Heart right ventricle (tissue), 16 donors: ENCODE measurements at regions not wholly inside any gene's neighbourhood (a gene's known extent, or its start where the extent isn't known, plus 50 kb on each side); places are given as distances from the start of the nearest gene placed in this dataset.

Source experiments
- ATAC-seq, 8 donors: fragments of 200-7000 bp; cut with Tn5 transposase; one replicate each; pipeline ENCODE4 v1.9.1; 2020; ENCODE audit warnings: mild to moderate bottlenecking in 8 of 8, moderate library complexity in 8 of 8, moderate number of reproducible peaks in 1 of 8
- DNase-seq, 2 donors: peaks; one replicate each; pipeline ENCODE4 v3.0.0-alpha.2; 2020
- H3K27ac ChIP-seq, 10 donors: fragments of 200-600 bp; sonication (generic) in 2 of 10; one replicate each; pipeline versions ENCODE4 v1.5.0 to v1.8.0; 2020 to 2022; ENCODE audit warnings: mild to moderate bottlenecking in 3 of 10
- H3K27me3 ChIP-seq, 7 donors: fragments of 200-600 bp; one replicate each; pipeline ENCODE4 v1.8.0; 2021 to 2022; ENCODE audit warnings: mild to moderate bottlenecking in 2 of 7
- H3K36me3 ChIP-seq, 9 donors: fragments of 200-600 bp; sonication (generic) in 1 of 9; one replicate each; pipeline versions ENCODE4 v1.5.0 to v1.8.0; 2020 to 2022; ENCODE audit warnings: mild to moderate bottlenecking in 2 of 9
- H3K4me1 ChIP-seq, 9 donors: fragments of 200-600 bp; sonication (generic) in 1 of 9; one replicate each; pipeline versions ENCODE4 v1.5.0 to v1.8.0; 2020 to 2022; ENCODE audit warnings: mild to moderate bottlenecking in 4 of 9
- H3K4me3 ChIP-seq, 10 donors: fragments of 200-600 bp; sonication (generic) in 2 of 10; one replicate each; pipeline versions ENCODE4 v1.5.0 to v1.8.0; 2020 to 2022; ENCODE audit warnings: mild to moderate bottlenecking in 7 of 10, moderate library complexity in 2 of 10
- H3K9me3 ChIP-seq, 11 donors: fragments of 200-600 bp in 10 of 11; sonication (generic) in 2 of 11; one replicate each; pipeline versions ENCODE4 v1.5.0 to v1.8.0; 2013 to 2022; ENCODE audit warnings: mild to moderate bottlenecking in 2 of 11, control low read depth in 1 of 11, moderate library complexity in 1 of 11
- CTCF ChIP-seq, 9 donors: fragments of 200-600 bp; sonication (generic) in 2 of 9; IDR thresholded peaks; one replicate each; pipeline versions ENCODE4 v1.5.0 to v1.8.0; 2021 to 2022; ENCODE audit warnings: antibody characterized with exemption in 9 of 9, mild to moderate bottlenecking in 5 of 9, moderate library complexity in 1 of 9
- WGBS, 2 donors: extraction: QIAGEN DNeasy Blood & Tissue Kit; methylation state at CpG; one replicate each; pipeline ENCODE4 v1.1.7; 2013; ENCODE audit warnings: inconsistent platforms in 1 of 2; 5-methylcytosine and 5-hydroxymethylcytosine counted together
- intact Hi-C, 10 donors: fragments of 100-400 bp; cut with DNase I; formaldehyde crosslinking; loops; one replicate each; pipeline versions ENCODE4 v1.11.1 to v1.14.2; 2022
- donor health status: Arrhythmogenic right ventricular cardiomyopathy.
- donor health status: ischemic (EF 13 %, LVEDD 7.1; RV severe dilation, severe dysfunction).
- donor health status: healthy with polysubstance abuse.
- donor health status: DM: no; HTN: yes; CAD: no.
- donor health status: DM: no; HTN: no; CAD: no.
- donor health status: ischemic (EF 25% LVEDD 6.9; RV normal size, moderate dysfunction).
- donor health status: ischemic (EF 25% LVEDD 5.7; RV mildly dilated, moderate dysfunction).
- donor health status: healthy.
- donor health status: DM: yes; HTN: yes; CAD: no.
- donor health status: Ischemic cardiomyopathy.
- donor health status: ischemic (EF 35%, LVEDD 5.7; RV mildly dilated, moderate dysfunction).
- donor health status: nonischemic (EF 11% LVEDD 7.7; RV severe dilation, severe dysfunction).
- donor health status: DM: yes; HTN: yes; CAD: no.
- donor health status: PGD.
- donor health status: ischemic (EF 29% LVEDD 5.4; RV normal size, mild dysfunction).
- donor health status: nonischemic (EF 23%, LVEDD 6.1; RV moderate dilation, normal function).

- Histone ChIP-seq H3K36me3 (no peaks in the 10 kb centered on the region), H3K27me3 (no peaks in the 10 kb centered on the region), H3K9me3 (peaks cover 0 to 2% (median 0%) of the 10 kb centered on the region in 11 donors), H3K27ac (no peak overlapping the region), H3K4me3 (no peak overlapping the region), H3K4me1 (no peaks in the 10 kb centered on the region)
- no peak for DNase-seq
- no peak for ATAC-seq
- TF ChIP-seq CTCF (IDR thresholded peaks at IDR 0.05), result no peak
- intact Hi-C loops, result no loop called here
- 77 to 89% methylated on average over 3 of the region's 3 CpGs for WGBS, 2 donors
These were observed 1108.1 kb downstream of the TSN start for GRCh38 chr2:122863532-122863931.

GRCh38 chr2:122864728-122865127 is 1109.3 kb downstream of the TSN start:
- no peak for TF ChIP-seq CTCF (IDR thresholded peaks at IDR 0.05)
- ATAC-seq, result no peak
- 79 to 82% methylated on average over 3 of the region's 3 CpGs for WGBS, 2 donors

GRCh38 chr2:122866095-122866494 is 1110.6 kb downstream of the TSN start:
- ATAC-seq (no peak), DNase-seq (no peak)
- H3K36me3 ChIP-seq, result no peaks in the 10 kb centered on the region
- no peaks in the 10 kb centered on the region for H3K27me3 ChIP-seq
- H3K27ac ChIP-seq, result no peak overlapping the region
- intact Hi-C loops, result no loop called here
- peaks cover 0 to 5% (median 0%) of the 10 kb centered on the region in 11 donors for H3K9me3 ChIP-seq
- TF ChIP-seq CTCF (IDR thresholded peaks at IDR 0.05), result no peak
- H3K4me1 ChIP-seq, result no peaks in the 10 kb centered on the region
- H3K4me3 ChIP-seq, result no peak overlapping the region

More at GRCh38 chr2:122864728-122865127, 1109.3 kb downstream of the TSN start:
- Histone ChIP-seq H3K4me3 (no peak overlapping the region), H3K9me3 (peaks cover 0 to 5% (median 0%) of the 10 kb centered on the region in 11 donors), H3K36me3 (no peaks in the 10 kb centered on the region), H3K27ac (no peak overlapping the region), H3K4me1 (no peaks in the 10 kb centered on the region), H3K27me3 (no peaks in the 10 kb centered on the region)
- intact Hi-C loops, result no loop called here
- no peak for DNase-seq

GRCh38 chr2:122867941-122868340 is 1112.5 kb downstream of the TSN start:
- intact Hi-C loops, result no loop called here
- H3K9me3 ChIP-seq, result peaks cover 0 to 5% (median 0%) of the 10 kb centered on the region in 11 donors
- no peak for DNase-seq
- no peak for TF ChIP-seq CTCF (IDR thresholded peaks at IDR 0.05)
- no peaks in the 10 kb centered on the region for H3K36me3 ChIP-seq
- no peaks in the 10 kb centered on the region for H3K4me1 ChIP-seq
- no peak for ATAC-seq
- no peak overlapping the region for H3K4me3 ChIP-seq
- 24 to 30% methylated on average over 3 of the region's 3 CpGs for WGBS, 2 donors
- no peaks in the 10 kb centered on the region for H3K27me3 ChIP-seq
- no peak overlapping the region for H3K27ac ChIP-seq
